NCI-H146 treated with DMSO at 0.1 percent for 48 hours (cell line): ENCODE measurements at regions not wholly inside any gene's neighbourhood (a gene's known extent, or its start where the extent isn't known, plus 50 kb on each side); places are given as distances from the start of the nearest gene placed in this dataset.
A peak's percentile ranks its signal among the peaks of the same experiment; 100 is the strongest.
"Not testable (repeated sequence)": the region's sequence is repeated elsewhere in the genome, so short reads cannot be mapped to it uniquely, and the experiment has no call there.

Experiments
- DNase-seq: peaks from one replicate; lab custom pipeline; 2025; ENCODE audit not compliant: unreplicated experiment; lab: John Stamatoyannopoulos, UW

- DNase-seq = no peak
Observed at GRCh38 chr11:46223252-46223513, 54.3 kb upstream of the CREB3L1 start.

GRCh38 chr11:46222490-46223251 lies 54.8 kb upstream of the CREB3L1 start:
- DNase-seq = no peak

GRCh38 chr11:46220313-46220712 lies 57.1 kb upstream of the CREB3L1 start:
- no peak for DNase-seq

- DNase-seq = no peak
Observed at GRCh38 chr11:46216765-46217089, 60.7 kb upstream of the CREB3L1 start.

DNA sequence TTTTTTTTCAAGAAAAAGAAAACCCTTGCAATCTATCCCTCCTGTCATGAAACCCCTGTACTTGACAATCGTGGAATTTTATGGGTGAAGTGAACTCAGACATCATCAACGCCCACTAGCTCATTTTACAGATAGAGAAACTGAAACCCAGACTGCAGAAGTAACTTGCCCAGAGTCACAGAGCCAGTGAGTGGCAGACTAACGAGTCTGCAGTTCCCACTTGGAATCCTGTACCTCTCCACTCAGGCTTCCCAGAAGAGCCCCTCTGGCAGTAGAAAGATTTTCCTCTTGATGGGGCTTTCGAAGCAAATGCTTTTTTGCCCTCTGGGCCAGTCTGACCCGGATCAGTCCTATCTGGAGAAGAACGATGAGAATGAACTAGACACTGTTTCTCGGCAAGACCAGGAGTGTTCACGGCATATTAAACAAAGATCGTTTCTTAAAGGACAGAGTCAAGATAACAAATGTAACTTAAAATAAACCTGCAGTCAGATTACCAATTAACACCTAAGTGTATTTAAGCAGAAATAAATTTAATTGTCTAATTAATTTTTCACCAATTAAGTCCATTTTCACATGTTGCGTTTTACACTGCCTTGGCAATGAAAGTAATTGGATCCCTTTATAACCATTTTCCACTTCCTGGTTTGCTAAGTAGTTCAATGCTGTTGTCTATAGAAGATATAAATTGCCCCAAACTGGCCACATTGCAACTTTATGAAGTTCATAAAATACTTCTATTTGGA lies 61.3 kb upstream of the CREB3L1 start:
- DNase-seq = no peak

DNA sequence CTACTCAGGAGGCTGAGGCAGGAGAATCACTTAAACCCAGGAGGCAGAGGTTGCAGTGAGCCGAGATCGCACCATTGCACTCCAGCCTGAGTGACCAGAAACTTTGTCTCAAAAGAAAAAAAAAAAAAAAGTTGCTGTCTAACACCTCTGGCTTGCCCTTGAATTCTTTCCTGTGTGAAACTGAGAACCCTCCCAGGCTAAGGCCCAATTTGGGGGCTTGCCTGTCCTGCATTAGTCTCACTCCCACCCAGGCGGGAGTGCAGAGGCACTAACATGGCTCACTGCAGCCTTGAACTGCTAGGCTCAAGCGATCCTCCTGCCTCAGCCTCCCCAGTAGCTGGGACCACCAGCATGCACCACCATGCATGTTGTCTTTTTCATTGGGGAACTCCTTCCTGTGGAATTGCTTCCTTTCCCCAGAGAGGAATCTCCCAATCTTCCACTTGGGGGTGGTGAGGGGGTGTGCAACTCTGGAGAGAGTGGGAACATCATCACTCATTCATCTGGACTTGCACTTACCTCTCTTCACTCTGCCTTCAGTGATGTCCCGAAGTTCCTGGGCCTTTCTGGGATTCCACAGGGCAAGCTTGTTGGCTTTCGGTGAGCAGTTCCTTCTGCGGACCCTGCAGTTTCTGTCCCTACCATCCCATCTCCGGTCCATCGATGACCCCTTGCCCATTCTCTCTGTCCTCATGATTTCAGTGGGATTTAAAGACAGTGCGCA lies 62.1 kb upstream of the CREB3L1 start:
- DNase-seq = no peak

- DNase-seq = no peak
Observed at GRCh38 chr11:46212720-46213119, 64.7 kb upstream of the CREB3L1 start.

GRCh38 chr11:46210856-46211255 lies 66.6 kb upstream of the CREB3L1 start:
- no peak for DNase-seq

DNA sequence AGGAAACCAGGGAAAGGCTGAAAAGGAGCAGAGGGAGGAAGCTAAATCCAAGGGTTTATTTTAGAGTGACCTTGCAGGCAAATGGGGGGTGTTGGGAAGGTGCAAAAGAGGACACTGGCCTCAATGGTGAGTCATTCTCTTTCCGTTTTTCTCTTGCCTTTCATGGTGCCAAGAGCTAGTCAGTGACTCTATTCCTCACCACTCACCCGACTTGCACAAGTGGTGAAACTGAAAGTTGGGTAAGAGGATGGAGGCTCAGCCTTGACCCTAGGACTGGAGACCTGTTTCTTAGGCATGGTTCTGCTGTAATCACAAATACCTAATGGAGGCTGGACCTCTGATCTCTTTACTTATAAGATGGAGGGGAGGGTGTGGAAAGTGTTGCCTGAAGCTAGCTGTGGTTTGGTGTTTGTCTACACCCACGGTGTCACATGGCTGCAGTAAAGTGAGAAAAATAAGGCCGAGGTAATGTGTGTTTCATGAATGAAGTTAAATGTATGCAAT lies 67.3 kb upstream of the CREB3L1 start:
- no peak for DNase-seq

DNA sequence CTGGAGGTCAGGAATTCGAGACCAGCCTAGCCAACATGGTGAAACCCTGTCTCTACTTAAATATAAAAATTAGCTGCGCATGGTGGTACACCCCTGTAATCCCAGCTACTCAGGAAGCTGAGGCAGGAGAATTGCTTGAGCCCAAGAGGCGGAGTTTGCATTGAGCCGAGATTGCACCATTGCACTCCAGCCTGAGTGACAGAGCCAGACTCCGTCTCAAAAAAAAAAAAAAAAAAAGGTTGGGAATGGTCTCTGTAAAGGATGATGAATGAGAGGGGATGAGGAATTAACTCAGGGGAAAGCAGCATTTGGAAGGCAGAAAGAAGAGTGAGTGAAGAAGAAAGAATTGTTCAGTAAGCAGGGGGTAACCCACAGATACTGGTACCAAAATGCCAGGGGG lies 67.8 kb upstream of the CREB3L1 start:
- DNase-seq = not testable (repeated sequence)

- no peak for DNase-seq
Observed at GRCh38 chr11:46208803-46209202, 68.7 kb upstream of the CREB3L1 start.

DNA sequence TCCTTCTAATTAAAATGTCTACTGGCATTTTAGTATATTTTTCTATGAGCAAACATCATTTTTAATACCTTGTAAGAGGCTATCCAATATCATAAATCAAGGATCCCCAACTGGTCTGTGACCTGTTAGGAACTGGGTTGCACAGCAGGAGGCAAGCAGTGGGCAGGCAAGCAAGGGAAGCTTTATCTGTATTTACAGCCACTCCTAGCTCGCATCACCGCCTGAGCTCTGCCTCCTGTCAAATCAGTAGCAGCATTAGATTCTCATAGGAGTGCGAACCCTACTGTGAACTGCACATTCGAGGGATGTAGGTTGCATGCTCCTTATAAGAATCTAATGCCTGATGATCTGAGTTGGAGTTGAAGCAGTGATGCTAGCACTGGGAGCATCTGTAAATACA lies 70.2 kb upstream of the CREB3L1 start:
- DNase-seq = no peak

- not testable (repeated sequence) for DNase-seq
Observed at GRCh38 chr11:46204415-46204814, 73.0 kb upstream of the CREB3L1 start.

GRCh38 chr11:46203746-46204145 lies 73.7 kb upstream of the CREB3L1 start:
- DNase-seq = no peak

- no peak for DNase-seq
Observed at GRCh38 chr11:46202696-46203391, 74.6 kb upstream of the CREB3L1 start.

DNA sequence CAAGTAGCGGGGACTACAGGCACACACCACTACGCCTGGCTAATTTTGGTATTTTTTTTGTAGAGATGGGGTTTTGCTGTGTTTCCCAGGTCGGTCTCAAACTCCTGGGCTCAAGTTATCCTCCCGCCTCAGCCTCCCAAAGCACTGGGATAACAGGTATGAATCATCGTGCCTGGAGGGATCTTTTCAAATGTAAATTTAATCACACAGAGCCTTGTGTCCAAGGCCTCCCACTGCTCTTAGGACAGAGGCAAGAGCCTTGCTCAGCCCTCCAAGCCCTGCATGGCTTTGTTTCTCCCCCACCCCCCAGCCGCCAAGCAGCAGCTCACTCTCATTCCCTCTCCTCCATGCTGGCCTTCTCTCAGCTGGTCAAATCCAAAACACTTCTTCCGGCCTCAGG lies 75.3 kb upstream of the CREB3L1 start:
- peak; percentile 54 for DNase-seq

GRCh38 chr11:46200537-46201281 lies 76.8 kb upstream of the CREB3L1 start:
- DNase-seq = no peak

DNA sequence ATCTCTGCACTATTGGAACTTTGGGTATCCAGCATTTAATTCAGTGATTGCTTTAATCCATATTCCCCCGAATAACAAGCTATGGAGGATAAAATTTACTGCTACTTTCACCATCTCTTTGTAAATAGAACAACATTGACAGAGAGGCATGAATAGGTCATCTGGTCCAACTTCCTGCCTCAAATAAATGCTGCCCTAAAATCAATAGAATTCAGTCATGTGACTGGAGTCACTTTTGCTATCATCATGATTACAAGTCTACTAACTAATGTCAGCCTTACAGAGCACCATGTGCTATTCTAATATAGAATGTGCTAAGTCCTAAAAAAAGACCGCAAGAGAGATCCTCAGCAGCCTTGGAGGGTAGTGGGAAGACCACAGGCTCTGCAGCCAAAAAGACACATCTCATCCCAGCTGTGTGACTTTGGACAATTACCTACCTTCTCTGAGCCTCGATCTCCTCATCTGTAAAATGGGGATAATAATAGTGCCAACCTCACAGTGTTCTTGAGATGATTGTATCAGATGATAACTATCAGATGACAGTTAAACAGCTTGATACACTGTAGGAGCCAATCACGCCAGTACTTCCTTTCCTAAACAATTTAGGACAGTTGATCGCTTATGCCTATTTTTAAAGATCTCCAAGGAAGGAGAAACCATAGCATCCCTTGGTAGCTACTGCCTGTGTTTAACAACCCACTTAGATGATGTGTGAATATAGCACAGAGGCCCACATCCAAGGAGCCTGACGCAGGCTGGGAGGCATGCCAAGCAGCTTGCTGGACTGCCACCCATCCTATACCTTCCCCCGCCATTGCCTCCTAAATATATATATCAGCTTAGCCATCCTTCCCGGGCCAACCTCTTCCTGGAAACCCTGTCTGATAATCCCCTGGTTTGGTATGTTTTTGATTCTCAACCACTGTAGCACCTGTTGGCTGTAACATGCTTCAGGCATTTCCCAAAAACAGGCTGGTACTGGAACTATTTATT lies 77.3 kb upstream of the PHF21A start:
- peak; percentile 7 for DNase-seq

DNA sequence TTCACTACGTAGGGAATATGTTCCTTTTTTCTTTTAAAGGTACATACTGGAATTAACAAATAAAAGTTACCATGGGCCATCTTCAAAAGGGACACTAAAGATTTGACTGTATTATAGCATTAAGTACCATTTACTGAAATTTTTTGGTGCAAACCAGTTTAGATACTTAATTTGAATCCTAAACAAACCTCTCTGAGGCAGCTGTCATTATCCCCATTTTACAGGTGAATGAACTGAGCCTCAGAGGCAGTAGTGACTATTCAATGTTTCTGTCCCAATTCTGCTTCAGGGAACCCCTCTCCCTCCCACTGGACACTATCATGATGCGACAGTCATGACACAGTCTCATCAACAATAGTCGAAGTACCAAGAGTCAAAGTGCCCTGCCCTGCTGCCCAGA lies 76.2 kb upstream of the PHF21A start:
- no peak for DNase-seq

GRCh38 chr11:46188017-46188416 lies 66.8 kb upstream of the PHF21A start:
- no peak for DNase-seq
